Motor neuron (in vitro differentiated cells): ENCODE measurements at regions not wholly inside any gene's neighbourhood (a gene's known extent, or its start where the extent isn't known, plus 50 kb on each side); places are given as distances from the start of the nearest gene placed in this dataset.
A peak's percentile ranks its signal among the peaks of the same experiment; 100 is the strongest.

Source experiments
- ATAC-seq, 8 experiments: fragments of 200-7000 bp; cut with Tn5 transposase; replicated peaks in 6 of 8; 2 replicates each; pipeline ENCODE4 v1.8.0; 2021; ENCODE audit warnings: mild to moderate bottlenecking in 8 of 8, moderate library complexity in 8 of 8
- H3K27ac ChIP-seq, 2 donors: fragments of 250-450 bp; sonication (Bioruptor Pico); 2 replicates each; pipeline ENCODE4 v1.9.0; 2021; ENCODE audit warnings: antibody characterized with exemption in 2 of 2, mild to moderate bottlenecking in 2 of 2, moderate library complexity in 1 of 2
- H3K4me1 ChIP-seq, 2 donors: fragments of 250-450 bp; sonication (Bioruptor Pico); replicated peaks in 1 of 2; 2 replicates each; pipeline ENCODE4 v1.6.1; 2021; ENCODE audit warnings: antibody characterized with exemption in 2 of 2, mild to moderate bottlenecking in 2 of 2, moderate library complexity in 1 of 2
- H3K4me3 ChIP-seq, 5 donors: fragments of 250-450 bp; sonication (Bioruptor Pico); 2 replicates each; pipeline ENCODE4 v1.9.0; 2021; ENCODE audit warnings: antibody characterized with exemption in 5 of 5, mild to moderate bottlenecking in 5 of 5, moderate library complexity in 4 of 5
- WGBS, 10 experiments: fragments of 450-650 bp; shearing (Covaris generic); methylation state at CpG; one replicate each; pipeline ENCODE4 v1.0.0; 2022; 5-methylcytosine and 5-hydroxymethylcytosine counted together
- in situ Hi-C, 9 experiments: fragments of 400-800 bp; cut with MboI; loops; one replicate each; pipeline ENCODE4 v1.15.0; 2021; ENCODE audit warnings: low sequenced_read_pairs in 9 of 9, low pct_unique_long_range_greater_than_20kb in 2 of 9; ENCODE audit not compliant: unreplicated experiment in 9 of 9

GRCh38 chr1:82646336-82646735 lies 845.6 kb downstream of the ADGRL2 start:
- in situ Hi-C loops = no loop called here
- peaks cover 0 to 8% of the 10 kb centered on the region in 2 donors for H3K4me1 ChIP-seq
- H3K27ac ChIP-seq = no peak overlapping the region
- no peak for ATAC-seq
- no peak overlapping the region for H3K4me3 ChIP-seq

GRCh38 chr1:82644186-82644915 lies 843.6 kb downstream of the ADGRL2 start:
- no peak overlapping the region for H3K4me3 ChIP-seq
- in situ Hi-C loops = no loop called here
- peaks cover 0 to 8% of the 10 kb centered on the region in 2 donors for H3K4me1 ChIP-seq
- H3K27ac ChIP-seq = no peak overlapping the region
- WGBS, 10 experiments = 40 to 95% (median 84%) methylated on average over 3 to 5 of the region's 5 CpGs
- no peak for ATAC-seq

DNA sequence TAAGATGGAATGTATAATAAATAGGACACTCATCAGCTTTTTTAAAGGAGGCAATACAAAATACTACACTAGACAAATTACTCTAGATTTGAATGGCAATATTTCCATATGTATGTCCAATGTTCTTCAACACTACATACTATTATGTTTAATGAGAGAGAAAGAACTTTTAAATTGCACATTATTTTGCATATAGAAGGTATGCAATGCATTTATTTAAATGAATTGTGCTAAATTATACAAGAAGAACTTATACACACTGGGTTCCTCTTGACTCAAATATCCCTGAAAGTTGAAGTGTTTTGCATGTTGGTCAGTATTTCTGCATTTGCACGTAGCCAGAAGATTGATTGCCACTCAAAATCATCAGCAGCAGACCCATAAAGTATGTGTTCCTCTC lies 839.6 kb downstream of the ADGRL2 start:
- H3K4me3 ChIP-seq = no peak overlapping the region
- WGBS, 10 experiments = 0 to 79% (median 50%) methylated on average over 1 of the region's 1 CpG; no CpG with 5 or more reads in 3 of the 10 experiments
- peak in 1 of 8 experiments; percentile 94 for ATAC-seq
- in situ Hi-C loops = no loop called here
- H3K4me1 ChIP-seq = no peaks in the 10 kb centered on the region
- no peak overlapping the region for H3K27ac ChIP-seq

DNA sequence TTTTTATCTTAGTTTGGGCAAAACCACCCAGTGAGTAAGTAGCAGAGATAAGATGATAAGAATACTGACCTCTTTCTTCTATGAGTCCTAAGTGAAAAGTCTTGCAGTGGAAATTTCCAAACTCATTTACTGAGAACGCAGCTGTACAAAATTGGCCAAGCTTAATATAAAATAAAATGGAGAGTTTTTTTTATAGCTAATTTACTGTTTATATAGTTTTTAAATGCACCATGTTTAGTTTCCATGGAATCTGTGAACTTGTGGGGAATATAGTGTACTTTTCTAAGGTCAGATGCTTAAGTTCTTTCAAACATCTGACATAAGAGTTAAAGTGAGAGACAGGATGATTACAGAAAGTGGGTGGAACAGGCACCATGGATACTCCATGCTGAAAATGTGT lies 833.5 kb downstream of the ADGRL2 start:
- in situ Hi-C loops = no loop called here
- Histone ChIP-seq H3K4me1 (no peaks in the 10 kb centered on the region), H3K27ac (no peak overlapping the region), H3K4me3 (no peak overlapping the region)
- WGBS, 10 experiments = 0 to 100% (median 90%) methylated on average over 1 of the region's 1 CpG; no CpG with 5 or more reads in 1 of the 10 experiments
- ATAC-seq = no peak

DNA sequence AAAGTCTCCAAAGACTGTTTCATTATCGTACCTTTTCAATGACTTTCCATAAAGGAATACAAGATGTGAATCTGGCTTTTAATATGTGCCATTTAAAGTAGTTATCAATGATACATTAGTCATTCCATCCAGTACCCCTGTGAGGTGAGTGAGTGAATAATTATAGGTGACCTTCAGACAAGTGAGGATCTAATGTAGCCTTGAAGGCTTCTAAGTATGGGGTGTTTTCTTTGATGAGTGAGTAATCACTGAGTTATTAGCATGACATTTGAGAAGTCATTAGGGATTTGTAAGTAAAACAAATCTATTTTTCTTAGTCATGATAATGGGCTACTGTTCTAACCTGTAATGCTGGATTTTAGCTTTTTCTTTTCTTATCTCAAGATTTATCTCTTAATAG lies 831.4 kb downstream of the ADGRL2 start:
- 0 to 91% (median 57%) methylated on average over 1 of the region's 1 CpG; no CpG with 5 or more reads in 3 of the 10 experiments for WGBS, 10 experiments
- H3K27ac ChIP-seq = no peak overlapping the region
- peak in 5 of 8 experiments; percentile 21 to 76 (median 47) for ATAC-seq
- no peak overlapping the region for H3K4me3 ChIP-seq
- H3K4me1 ChIP-seq = no peaks in the 10 kb centered on the region
- in situ Hi-C loops = no loop called here

GRCh38 chr1:82628887-82629286 lies 828.2 kb downstream of the ADGRL2 start:
- ATAC-seq = no peak
- Histone ChIP-seq H3K4me1 (no peaks in the 10 kb centered on the region), H3K27ac (no peak overlapping the region), H3K4me3 (no peak overlapping the region)
- in situ Hi-C loops = no loop called here
- WGBS, 10 experiments = 33 to 100% (median 92%) methylated on average over 1 to 2 of the region's 2 CpGs; no CpG with 5 or more reads in 1 of the 10 experiments

DNA sequence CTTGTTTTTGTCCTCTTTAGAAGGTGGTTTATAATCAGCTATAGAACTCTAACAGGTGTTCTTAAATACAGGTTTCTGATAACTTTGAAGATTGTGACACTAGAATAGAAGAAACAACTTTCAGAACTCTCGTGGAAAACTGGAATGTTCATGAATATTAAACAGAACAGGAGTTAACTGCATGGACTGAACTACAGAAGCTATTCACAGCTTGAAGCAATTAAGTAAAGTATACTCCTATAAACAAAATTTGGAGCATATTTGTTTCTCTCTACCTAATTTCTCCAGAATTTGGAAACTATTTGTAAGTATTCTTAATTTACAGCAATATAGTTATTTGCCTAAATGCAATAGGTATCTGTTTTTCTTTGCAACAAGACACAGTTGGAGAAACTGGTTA lies 824.8 kb downstream of the ADGRL2 start:
- no peak for ATAC-seq
- no peaks in the 10 kb centered on the region for H3K4me1 ChIP-seq
- in situ Hi-C loops = no loop called here
- no peak overlapping the region for H3K4me3 ChIP-seq
- 0 to 87% (median 71%) methylated on average over 1 of the region's 1 CpG; no CpG with 5 or more reads in 1 of the 10 experiments for WGBS, 10 experiments
- no peak overlapping the region for H3K27ac ChIP-seq

- H3K4me1 ChIP-seq = no peaks in the 10 kb centered on the region
- H3K27ac ChIP-seq = no peak overlapping the region
- ATAC-seq = peak in 2 of 8 experiments; percentile 33 to 45
- WGBS, 10 experiments = 37 to 100% (median 81%) methylated on average over 1 to 5 of the region's 5 CpGs; no CpG with 5 or more reads in 1 of the 10 experiments
- in situ Hi-C loops = no loop called here
- H3K4me3 ChIP-seq = no peak overlapping the region
These were observed 820.3 kb downstream of the ADGRL2 start for GRCh38 chr1:82621076-82621475.

GRCh38 chr1:82614090-82614489 lies 813.4 kb downstream of the ADGRL2 start:
- Histone ChIP-seq H3K4me1 (no peaks in the 10 kb centered on the region), H3K4me3 (no peak overlapping the region), H3K27ac (no peak overlapping the region)
- 0 to 100% (median 85%) methylated on average over 1 of the region's 1 CpG; no CpG with 5 or more reads in 4 of the 10 experiments for WGBS, 10 experiments
- ATAC-seq = no peak
- in situ Hi-C loops = no loop called here

DNA sequence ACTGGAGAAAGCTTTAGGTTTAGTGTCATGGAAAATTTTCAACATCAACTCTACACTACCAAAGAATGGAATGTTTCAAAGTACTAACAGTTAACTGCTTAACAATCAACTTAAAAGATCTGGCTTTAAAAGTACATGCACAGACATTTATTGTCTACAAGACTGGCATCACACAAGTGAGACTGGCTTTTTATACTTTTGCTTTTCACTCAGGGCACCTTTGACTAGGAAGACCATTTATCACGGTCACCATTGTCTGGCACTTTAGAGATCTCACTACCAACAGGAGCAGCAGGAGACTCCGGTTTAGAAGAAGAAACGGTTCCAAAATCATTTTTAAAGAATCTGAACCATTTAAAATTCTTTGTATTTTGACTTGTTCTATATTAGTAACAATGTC lies 812.3 kb downstream of the ADGRL2 start:
- H3K27ac ChIP-seq = no peak overlapping the region
- H3K4me1 ChIP-seq = no peaks in the 10 kb centered on the region
- ATAC-seq = peak in 3 of 8 experiments; percentile 14 to 42 (median 16)
- 15 to 100% (median 58%) methylated on average over 1 to 3 of the region's 3 CpGs; no CpG with 5 or more reads in 2 of the 10 experiments for WGBS, 10 experiments
- no peak overlapping the region for H3K4me3 ChIP-seq
- in situ Hi-C loops = no loop called here

DNA sequence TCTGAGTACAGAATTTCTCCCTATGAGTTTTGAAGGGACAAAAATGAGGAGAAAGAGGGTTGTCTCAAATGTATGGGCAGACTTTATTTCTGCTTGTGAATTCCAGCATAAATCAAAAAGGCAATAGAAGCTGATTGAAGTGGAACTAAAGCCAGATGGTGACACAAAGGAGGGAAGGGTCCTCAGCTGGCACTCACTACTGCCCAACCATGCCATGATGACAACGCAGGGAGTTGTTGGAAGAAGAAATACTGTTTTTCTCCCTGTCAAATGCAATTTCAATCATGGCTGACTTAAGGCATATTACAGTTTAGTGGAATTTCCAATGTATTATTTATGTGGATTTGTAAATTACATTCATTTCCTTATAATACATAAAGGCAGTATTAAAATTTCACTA lies 805.8 kb downstream of the ADGRL2 start:
- H3K4me3 ChIP-seq = no peak overlapping the region
- in situ Hi-C loops = no loop called here
- ATAC-seq = peak in 3 of 8 experiments; percentile 33 to 40 (median 40)
- peaks cover 0 to 10% of the 10 kb centered on the region in 2 donors for H3K4me1 ChIP-seq
- WGBS, 10 experiments = 0 to 67% (median 33%) methylated on average over 1 of the region's 1 CpG; no CpG with 5 or more reads in 4 of the 10 experiments
- H3K27ac ChIP-seq = no peak overlapping the region

- H3K4me3 ChIP-seq = no peak overlapping the region
- ATAC-seq = no peak
- in situ Hi-C loops = no loop called here
- H3K27ac ChIP-seq = no peak overlapping the region
- H3K4me1 ChIP-seq = peaks cover 0 to 10% of the 10 kb centered on the region in 2 donors
- 20 to 90% (median 81%) methylated on average over 1 to 4 of the region's 4 CpGs; no CpG with 5 or more reads in 1 of the 10 experiments for WGBS, 10 experiments
These were observed 803.8 kb downstream of the ADGRL2 start for GRCh38 chr1:82604524-82604923.

- in situ Hi-C loops = no loop called here
- Histone ChIP-seq H3K4me1 (peaks cover 2 to 3% of the 10 kb centered on the region in 2 donors), H3K27ac (no peak overlapping the region), H3K4me3 (no peak overlapping the region)
- ATAC-seq = no peak
These were observed 799.6 kb downstream of the ADGRL2 start for GRCh38 chr1:82600314-82600713.

GRCh38 chr1:82598812-82599211 lies 798.1 kb downstream of the ADGRL2 start:
- ATAC-seq = no peak
- H3K27ac ChIP-seq = no peak overlapping the region
- H3K4me1 ChIP-seq = peaks cover 2 to 3% of the 10 kb centered on the region in 2 donors
- in situ Hi-C loops = no loop called here
- no peak overlapping the region for H3K4me3 ChIP-seq
